NCI-H82 (cell line): ENCODE measurements at regions not wholly inside any gene's neighbourhood (a gene's known extent, or its start where the extent isn't known, plus 50 kb on each side); places are given as distances from the start of the nearest gene placed in this dataset.

Source experiments
- DNase-seq: peaks from one replicate; lab custom pipeline; 2025; lab: John Stamatoyannopoulos, UW

DNA sequence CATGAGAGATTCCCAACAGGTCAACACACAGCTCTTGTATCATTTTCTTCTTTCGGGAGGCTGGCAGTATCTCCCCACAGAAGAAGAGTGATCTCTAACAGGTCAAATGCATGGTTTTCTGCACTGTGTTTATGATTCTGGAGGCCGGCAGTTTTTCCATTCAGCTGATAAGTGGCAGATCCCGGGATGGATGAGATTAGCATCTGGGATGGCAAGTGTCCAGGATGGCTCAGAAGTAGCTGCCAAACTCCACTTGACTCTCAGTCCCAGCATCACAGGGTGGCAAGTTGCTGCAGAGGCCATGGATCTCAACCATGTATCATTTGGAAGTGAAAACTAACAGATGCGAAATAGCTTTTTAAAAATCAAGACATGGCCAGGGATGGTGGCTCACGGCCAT, 97.8 kb upstream of the SLC44A1 start:
- DNase-seq = no peak

DNA sequence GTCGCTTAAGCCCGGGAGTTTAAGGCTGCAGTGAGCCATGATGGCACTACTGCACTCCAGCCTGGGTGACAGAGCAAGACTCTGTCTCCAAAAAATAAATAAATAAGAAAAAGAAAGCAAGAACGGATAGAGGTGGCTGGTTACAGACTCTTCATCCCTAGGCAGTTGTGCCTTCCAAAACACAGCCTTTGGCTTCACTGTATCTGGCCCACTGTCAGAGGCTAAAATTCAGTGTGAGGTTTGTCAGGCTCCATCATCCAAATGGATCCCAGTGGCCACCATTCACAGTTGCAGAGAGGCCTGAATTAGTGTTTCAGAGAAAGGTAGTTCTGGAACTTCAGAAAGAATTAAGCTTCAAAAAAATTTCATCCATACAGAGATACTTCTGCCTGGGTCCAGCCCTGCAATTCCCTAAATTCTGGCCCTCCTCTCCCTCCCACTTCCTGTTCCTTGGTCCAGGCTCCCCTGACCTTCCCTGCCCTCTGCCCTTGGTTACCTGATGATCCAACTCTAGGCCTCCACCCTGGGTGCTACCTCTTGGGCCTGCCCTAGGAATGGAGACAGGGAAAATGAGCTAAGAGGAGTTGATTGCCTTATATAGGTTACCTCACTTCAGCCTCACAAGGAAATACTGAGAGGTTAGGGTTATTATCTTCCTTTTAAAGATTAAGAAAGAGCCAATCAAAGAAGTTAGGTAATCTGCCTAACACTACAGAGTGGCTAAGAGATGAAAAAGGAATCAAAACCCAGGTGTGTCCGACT, 97.2 kb upstream of the SLC44A1 start:
- no peak for DNase-seq

DNA sequence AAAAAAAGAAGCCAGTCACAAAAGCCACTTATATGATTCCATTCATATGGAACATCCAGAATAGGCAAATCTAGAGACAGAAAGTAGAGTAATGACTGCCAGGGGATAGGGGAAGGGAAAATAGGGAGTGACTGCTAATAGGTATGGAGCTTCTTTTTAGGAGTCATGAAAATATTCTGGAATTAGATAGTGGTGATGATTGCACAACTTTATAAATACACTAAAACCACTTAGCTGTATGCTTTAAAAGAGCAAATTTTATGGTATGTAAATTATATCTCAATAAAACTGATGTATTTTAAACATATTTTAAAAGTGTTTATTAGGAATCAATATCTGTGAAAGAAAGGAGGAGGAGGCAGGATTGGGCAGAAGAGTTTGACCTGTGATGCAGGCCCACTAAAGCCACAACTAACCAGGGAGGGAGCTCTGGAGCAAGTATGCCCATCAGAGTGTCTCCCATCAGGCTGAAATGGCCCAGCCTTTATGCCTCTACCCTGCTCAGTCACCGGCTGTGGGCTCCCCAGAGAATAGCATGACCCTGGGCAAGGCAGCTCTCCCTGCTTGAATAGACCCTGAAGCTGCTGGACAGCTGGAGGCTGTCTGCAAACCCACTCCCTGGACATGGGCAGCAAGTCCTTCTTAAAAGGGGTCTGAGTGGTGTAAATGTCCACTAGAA, 96.0 kb upstream of the SLC44A1 start:
- peak; percentile 28 for DNase-seq

DNA sequence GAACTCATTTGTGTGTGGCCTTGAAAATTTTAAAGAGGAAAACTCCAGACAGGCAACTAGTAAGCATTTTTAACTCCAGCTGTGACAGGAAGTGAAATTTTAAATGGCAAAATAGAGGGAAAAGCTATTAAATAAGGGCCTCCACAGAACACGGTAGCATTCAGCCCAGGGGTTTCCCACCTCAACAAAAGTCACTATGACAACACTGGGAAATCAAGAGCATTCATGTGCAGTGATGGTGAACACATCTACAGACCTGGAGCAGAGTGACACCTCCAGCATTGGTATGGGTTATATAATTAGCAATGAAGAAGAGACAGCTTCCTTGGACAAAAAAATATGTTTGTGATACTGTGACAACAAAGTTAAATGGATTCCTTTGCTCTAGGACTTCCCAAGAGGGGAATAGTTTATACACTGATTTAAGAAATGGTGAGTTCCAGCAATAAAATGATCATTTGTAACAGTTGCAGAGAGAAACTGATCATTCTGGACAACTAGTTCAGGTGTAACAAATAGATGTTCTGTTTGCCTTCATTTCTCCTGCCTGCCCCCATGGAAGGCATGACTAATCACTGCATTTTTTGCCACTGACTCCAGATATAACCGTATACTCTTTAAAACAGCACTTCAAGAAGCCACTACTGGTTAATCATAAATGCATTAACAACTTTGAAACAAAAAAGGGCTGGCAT, 93.3 kb upstream of the SLC44A1 start:
- peak; percentile 48 for DNase-seq

DNA sequence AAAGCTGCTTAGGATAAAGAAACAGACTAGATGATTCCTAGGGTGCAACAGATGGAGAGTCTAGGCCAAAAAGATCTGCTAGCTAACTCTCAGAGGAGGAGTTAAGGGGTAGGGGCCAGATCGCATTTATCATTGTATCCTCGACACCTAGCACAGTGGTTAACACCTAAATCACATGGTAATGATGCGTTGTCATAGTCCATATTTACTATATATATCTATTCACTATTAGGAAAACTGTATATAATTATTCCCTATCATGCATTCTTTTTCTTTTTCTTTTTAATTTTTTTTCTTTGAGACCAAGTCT, 92.8 kb upstream of the SLC44A1 start:
- peak; percentile 88 for DNase-seq

DNA sequence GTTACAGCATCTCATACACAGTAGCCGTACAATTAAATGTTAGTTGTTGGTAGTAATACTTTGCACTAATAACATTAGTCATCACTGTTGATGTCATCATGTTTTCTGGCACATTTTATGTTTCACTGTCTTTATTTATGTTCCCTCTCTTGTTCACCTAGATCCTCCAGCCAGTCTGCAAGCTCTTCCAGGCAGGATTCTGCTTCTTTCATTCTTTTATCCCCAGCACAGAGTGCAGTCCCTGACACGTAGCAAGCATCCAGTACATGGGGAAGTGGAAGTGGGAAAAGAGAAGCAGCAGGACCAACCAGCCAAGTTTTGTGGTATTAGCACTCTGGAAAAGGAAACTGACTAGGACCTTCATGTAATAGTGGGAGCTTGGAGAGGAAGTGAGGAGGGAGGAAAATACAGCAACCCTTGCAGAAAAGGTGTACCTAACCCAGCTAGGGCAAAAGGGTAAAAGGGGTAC, 89.7 kb upstream of the SLC44A1 start:
- no peak for DNase-seq

DNA sequence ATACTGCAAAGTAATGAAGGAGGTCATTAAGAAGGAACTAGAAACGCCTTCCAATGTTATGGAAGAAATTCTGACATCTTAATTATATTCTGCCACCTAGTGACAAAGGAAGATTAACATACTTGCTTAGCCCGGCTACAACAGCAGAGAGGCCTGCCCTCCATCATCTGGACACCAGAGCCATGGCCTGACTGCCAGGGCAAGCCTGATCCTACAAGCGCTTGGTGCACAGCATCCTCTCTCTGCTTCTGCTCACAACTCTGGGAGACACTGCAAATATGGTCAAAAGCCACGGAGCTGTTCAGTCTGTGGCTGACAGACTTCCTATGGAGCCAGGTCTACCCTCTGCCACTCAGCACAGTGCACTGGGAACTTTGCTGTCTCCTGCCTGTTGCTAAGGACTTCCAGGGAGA, 87.3 kb upstream of the SLC44A1 start:
- DNase-seq = peak; percentile 70

DNA sequence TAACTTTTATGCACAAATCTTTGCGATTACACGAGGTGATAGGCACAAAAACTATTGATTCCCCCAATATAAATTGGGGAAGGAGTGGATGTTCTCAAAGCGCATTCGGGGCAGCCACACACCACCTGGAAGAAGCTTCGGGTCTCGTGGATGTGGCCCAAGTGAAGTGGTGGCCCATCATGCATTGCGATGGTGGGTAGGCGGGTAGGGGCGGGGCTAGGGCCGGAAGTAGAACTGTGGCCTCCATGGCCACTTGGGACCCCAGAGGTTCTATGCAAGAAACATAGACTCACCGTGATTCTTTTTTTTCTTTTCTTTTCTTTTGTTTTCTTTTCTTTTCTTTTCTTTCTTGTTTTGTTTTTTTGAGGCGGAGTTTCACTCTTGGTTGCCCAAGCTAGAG, 86.4 kb upstream of the SLC44A1 start:
- DNase-seq = no peak

DNA sequence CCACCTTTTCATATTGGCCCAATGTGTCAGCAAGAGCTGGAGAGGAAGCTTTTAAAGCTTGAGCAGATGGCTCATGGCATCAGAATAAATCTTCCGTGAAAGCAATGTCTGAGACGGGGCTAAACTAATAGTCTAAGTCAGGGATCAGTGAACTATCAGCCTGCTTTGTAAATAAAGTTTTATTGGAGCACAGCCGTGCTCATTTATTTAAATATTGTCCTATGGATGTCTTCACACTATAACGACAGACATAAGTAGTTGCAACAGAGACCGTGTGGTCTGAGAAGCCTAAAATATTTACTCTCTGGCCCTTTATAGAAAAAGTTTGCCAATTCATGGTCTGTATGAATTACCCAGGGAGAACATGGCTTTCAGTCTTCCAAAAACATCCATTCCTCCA, 85.6 kb upstream of the SLC44A1 start:
- peak; percentile 93 for DNase-seq

DNA sequence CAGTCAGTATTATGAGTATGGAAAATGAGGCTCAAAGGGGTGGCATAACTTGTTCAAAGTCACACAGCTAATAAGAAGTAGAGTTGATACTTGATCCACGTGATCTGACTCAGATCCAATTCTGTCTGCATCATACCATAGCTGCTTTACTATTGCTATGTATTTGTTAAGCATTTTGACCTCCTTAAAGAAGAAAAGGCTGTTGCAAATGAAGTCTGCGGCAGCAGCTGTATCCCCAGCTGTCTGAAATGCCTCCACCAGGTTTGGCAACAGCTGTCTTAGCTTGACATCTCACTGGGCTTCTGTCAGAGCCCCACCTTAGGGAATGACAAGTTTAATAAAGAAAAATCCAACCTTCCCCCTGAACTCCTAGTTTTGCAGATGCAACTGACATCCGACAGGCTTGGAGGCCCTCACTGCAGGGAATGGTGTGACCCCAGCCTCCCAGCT, 75.6 kb upstream of the SLC44A1 start:
- DNase-seq = no peak

DNA sequence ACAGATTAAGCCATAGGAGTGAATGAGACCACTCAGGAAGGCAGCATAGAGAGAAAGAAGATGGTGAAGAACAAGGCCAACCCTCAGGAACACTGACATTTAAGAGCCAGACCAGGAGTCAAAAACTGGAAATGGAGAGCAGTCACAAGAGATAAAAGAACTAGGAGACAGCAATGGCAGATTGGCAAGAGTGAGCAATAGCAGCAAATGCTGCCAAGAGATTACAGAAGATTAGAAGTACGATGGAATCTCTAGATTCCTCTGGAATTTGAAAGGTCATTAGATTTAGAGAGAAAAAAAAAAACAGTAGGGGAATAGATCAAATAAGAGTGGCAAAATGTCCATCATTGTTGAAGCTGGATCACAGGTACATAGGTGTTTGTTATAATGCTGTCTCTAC, 73.4 kb upstream of the SLC44A1 start:
- no peak for DNase-seq

DNA sequence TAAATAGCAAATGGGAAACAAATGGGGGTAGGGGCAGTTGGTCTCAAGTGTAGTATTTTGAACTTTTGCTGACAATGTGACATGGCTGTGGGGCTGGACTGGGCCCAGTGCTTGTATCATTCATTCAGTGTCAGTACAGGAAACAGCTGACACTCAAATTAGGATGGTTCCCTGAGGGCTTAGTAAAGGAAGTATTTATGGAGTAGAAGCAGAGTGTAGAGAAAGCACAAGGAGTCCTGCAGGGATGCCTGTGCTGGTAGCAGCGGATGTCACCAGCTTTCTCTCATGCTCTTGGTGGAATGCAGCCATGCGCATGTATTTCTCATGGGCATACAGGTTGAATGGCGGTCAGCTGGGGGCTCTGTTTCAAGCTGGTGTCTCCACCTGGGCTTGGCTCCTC, 72.9 kb upstream of the SLC44A1 start:
- DNase-seq = no peak

DNA sequence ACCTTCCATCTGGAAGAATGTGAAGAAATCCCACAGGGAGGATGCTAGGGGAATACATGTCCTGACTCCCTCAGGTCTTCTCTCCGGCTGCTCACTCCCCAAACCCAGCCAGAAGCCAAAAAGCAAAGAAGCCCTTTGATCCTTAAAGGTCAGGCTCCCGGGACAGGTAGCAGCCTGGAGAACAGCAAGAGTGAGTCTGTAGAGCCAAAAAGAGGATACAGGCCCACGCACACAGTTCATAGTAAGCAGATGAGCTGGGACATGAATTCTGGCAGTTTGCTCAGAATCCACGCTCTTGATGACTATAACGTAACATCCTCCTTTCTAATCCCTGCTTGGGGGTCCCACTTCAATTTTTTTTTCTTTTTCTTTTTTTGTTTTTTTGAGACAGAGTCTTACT, 72.0 kb upstream of the SLC44A1 start:
- DNase-seq = no peak

DNA sequence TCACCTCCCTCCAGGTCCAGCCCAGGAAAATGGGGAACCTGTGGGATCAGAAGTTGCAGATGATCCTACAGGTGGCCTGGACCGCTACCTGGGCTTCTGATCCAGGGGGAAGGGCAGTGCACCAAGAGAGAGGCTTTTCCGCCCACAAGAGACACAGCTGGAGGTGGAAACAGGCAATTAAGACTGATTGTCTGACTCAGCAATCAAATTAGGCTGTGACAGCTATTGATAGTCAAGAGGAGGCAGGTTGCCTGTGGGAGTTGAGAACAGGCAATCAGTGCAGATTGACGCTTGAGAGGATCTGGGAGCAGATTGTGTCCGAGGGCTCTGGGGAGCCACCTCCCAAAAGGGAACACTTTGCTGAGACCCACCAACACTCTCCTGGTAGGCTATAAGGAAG, 71.1 kb upstream of the SLC44A1 start:
- DNase-seq = peak; percentile 77

DNA sequence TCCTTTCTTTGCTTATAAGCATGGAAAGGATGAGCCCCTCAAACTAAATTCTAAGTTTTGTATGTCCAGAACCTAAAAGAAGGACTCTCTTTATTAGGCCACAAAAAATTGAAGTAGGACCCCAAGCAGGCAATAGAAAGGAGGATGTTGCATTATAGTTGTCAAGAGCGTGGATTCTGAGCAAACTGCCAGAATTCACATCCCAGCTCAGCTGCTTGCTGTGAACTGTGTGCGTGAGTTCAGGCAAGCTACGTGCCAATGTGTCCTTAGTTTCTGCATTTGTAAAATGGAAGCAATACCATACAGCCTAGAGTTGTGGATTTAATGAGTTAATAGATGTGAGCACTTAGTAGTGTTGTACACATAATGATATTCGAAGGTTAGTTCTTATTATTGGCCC, 70.6 kb upstream of the SLC44A1 start:
- DNase-seq = no peak

DNA sequence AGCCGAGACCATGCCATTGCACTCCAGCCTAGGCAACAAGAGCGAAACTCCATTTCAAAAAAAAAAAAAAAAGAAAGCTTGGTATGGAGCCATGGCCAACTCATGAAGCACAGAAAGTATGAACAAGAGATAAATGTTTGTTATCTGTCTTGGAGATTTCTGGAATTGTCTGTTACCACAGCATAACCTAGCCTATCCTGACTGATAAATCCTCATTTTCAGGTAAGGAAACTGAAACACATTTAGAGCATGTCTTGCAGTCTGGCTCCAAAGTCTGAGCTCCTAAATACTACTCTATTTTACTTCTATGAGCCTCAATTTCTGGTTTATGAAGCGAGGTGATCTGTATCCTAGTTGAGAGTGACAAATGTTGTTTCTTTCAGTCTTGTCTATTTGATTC, 68.3 kb upstream of the SLC44A1 start:
- DNase-seq = no peak

DNA sequence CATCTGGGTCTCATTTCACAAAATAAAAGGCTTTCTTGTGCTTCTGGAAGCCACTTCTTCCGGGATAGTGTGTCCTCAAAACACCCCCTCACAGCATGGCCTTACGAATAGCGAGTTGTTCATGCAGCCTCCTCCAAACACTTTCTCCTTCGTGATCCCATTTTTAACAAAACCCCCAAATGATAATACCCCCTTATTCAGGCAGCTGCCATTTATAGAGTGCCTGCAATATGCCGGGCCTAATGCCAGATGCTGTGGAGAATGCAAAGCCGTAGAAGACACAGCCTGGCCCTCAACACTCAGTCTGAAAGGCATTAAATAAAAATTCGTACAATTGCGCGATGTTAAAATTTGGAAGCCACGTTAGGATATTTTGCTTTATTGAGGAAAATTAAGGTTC, 66.4 kb upstream of the SLC44A1 start:
- no peak for DNase-seq

DNA sequence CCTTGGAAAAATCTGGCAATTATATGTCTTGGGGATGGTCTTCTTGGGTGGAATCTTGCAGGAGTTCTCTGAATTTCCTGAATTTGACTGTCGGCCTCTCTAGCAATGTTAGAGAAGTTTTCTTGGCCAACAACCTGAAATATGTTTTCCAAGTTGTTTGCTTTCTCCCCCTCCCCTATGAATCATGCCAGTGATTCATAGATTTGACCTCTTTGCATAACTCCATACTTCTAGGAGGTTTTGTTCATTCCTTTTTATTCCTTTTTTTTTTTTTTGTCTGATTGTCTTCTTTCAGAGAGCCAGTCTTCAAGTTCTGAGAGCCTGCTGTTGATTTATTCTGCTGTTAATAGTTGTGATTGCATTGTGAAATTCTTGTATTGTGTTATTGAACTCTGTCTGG, 56.7 kb upstream of the SLC44A1 start:
- no peak for DNase-seq

DNA sequence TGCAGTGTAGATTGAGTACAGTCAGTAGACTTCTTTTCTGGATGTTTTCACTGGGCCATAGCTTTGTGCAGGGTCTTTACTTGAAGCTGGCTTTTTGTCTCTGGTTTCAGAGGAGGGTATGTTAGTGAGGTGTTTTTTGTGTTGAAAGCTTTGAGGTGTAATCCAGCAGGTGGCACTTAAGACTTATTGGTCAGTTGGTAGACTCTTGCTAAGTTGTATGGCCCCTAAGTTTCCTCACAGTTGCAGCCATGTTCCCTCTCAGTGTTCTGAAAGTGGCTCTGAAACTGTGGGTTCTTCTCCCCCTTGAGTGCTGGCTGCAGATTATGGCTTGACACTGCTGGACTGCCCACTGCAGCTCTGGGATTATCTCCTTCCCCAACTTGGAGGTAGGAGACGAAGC, 55.7 kb upstream of the SLC44A1 start:
- DNase-seq = no peak

DNA sequence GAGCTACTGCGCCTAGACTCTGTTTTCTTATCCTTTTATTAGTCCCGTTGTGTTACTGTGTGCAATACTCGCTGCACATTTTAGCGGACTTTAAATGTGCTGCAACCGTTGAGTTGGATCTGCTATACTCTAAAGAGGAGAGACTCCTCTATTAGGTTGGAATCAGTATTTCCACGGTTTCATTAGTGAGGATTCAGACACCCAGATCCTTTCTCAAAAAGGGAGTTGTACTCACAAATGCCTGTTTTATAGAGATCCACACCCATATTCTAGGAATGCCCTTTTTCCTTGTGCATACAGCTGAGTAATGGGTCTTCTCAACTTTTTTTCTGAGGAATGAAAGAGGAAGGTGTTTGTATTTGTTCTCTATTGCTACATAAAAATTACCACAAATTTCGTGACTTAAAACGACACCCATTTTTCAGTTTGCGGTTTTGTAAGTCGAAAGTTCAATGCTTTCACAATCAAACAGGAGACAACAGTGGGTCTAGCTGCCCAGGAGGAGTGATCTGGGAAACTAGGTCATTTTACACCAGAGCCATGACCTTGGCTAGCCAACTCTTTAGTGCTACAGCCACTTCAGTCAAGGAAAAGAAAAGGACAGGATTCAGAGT, 52.8 kb upstream of the SLC44A1 start:
- DNase-seq = no peak

DNA sequence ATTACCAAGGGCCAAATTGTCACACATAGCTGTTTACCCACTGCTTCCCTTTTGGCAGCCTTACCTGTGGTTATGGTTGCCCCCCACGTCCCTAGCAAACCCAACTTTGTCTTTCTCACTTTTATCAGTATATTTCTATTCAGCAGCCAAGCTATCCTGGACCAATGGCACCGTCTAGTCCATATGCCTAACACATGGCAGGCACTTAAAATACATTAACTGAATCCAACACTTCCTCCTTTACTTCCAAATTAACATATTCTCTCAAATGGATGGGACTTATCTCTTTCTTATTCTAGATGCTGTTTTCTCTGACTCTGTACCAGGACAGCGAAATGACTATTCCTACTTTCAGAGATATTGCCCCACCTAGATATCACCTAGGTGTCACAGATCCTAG, 50.9 kb upstream of the SLC44A1 start:
- no peak for DNase-seq

DNA sequence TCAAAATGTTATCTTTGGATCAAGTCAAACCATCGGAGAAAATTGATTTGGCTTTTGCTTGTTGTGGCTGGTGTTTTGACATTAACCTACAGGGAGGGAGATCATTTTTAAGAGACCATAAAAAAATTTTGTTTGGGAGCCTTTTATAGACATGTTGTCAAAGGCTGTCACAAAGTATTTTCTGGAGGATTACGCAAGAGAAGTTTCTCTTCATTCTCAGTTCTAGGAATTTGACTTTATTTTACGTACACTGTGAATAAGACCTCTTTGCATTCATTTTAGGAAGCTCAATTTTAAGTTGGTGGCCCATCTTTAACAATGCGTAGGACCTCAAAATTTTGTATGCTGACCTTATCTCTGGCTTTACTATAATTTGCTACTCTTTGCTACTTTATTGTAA, 50.2 kb upstream of the SLC44A1 start:
- no peak for DNase-seq
